BLaER1 (cell line): ENCODE measurements at regions not wholly inside any gene's neighbourhood (a gene's known extent, or its start where the extent isn't known, plus 50 kb on each side); places are given as distances from the start of the nearest gene placed in this dataset.

ENCODE experiments used
- H3K27ac ChIP-seq: shearing (Covaris generic); formaldehyde crosslinking; 2 replicates; pipeline ENCODE4 v1.8.1; 2022
- H3K27me3 ChIP-seq: shearing (Covaris generic); formaldehyde crosslinking; 2 replicates; pipeline ENCODE4 v1.8.1; 2022
- H3K36me3 ChIP-seq: shearing (Covaris generic); formaldehyde crosslinking; 2 replicates; pipeline ENCODE4 v1.8.1; 2022
- H3K4me1 ChIP-seq: shearing (Covaris generic); formaldehyde crosslinking; 2 replicates; pipeline ENCODE4 v1.8.1; 2022
- H3K4me2 ChIP-seq: shearing (Covaris generic); formaldehyde crosslinking; 2 replicates; pipeline ENCODE4 v1.8.1; 2022
- H3K4me3 ChIP-seq: shearing (Covaris generic); formaldehyde crosslinking; 2 replicates; pipeline ENCODE4 v1.8.1; 2022
- H3K9ac ChIP-seq: shearing (Covaris generic); formaldehyde crosslinking; 2 replicates; pipeline ENCODE4 v1.8.1; 2022
- H3K9me3 ChIP-seq: shearing (Covaris generic); formaldehyde crosslinking; 2 replicates; pipeline ENCODE4 v1.8.1; 2022
- H4K20me1 ChIP-seq: shearing (Covaris generic); formaldehyde crosslinking; 2 replicates; pipeline ENCODE4 v1.8.1; 2022
- Cebpa-rat ChIP-seq: shearing (Covaris generic); IDR thresholded peaks from 2 replicates; pipeline ENCODE4 v1.8.1; 2022

DNA sequence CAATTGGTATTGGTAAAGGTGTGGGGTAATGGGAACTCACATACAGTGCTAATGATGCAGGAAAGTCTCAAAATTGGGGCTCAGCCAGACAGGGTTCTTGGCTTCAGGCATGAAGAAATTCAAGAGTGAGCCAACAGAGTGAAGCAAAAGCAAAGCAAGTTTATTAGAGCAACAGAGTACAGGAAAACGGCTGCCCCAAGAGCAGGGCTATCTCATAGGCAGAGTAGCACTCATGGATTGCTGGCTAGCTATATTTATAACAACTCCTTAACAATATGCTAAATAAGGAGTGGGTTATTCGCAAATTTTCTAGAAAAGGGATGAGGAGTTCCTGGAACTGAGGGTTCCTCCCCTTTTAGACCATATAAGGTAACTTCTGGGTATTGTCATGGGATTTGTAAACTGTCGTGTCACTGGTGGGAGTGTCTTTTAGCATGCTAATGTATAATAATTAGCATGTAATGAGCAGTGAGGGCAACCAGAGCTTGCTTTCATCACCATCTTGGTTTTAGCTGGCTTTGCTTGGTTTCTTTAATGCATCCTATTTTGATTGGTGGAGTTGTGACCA, 233.8 kb upstream of the NOL4 start:
- Histone ChIP-seq H3K27ac (no peak overlapping the region), H3K9ac (no peak overlapping the region), H3K4me2 (no peak overlapping the region), H3K36me3 (no peaks in the 10 kb centered on the region), H3K4me3 (no peak overlapping the region), H3K4me1 (no peaks in the 10 kb centered on the region), H4K20me1 (no peaks in the 10 kb centered on the region), H3K9me3 (peaks cover 4% of the 10 kb centered on the region; the same call in 1 of the 2 replicates), H3K27me3 (no peaks in the 10 kb centered on the region)
- TF ChIP-seq Cebpa-rat, result no peak

DNA sequence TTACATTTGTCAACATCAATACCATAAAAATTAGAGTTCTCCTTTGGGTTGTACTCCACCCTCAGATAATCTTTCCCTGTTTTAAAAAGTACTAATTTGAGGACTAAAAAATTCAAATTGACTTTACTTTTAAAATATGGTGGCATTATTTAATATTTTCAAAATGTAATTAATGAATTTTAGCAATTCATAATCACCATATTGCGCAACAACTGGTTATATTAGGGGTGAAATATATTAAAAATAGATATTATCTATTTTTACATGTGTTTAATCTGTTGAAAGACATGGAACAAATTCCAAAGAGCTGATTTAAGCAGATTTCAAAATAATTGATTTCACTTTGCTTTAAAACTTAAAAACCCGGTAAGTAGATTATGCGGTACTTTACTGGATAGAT, 236.6 kb upstream of the NOL4 start:
- Histone ChIP-seq H3K27me3 (no peaks in the 10 kb centered on the region), H3K4me3 (no peak overlapping the region), H4K20me1 (no peaks in the 10 kb centered on the region), H3K4me1 (no peaks in the 10 kb centered on the region), H3K9ac (no peak overlapping the region), H3K9me3 (peaks cover 4% of the 10 kb centered on the region; the same call in 1 of the 2 replicates), H3K27ac (no peak overlapping the region), H3K4me2 (no peak overlapping the region), H3K36me3 (no peaks in the 10 kb centered on the region)
- TF ChIP-seq Cebpa-rat, result no peak; the same call in 1 of the 2 replicates

DNA sequence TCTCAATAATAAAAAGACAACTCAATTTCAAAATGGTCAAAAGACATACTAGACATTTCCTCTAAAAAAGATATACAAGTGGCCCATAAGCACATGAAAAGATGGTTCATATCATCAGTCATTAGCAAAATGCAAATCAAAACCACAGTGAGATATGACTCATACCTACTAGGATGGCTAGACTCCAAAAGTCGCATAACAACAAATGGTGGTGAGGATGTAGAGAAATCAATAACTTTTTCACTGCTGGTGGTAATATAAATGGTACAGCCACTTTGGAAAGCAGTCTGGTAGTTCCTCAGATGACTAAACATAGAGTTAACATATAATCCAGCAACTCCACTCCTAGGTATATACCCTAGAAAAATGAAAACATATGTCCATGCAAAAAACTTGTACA, 242.3 kb upstream of the NOL4 start:
- Histone ChIP-seq H4K20me1 (no peaks in the 10 kb centered on the region), H3K36me3 (no peaks in the 10 kb centered on the region), H3K9ac (no peak overlapping the region), H3K27ac (no peak overlapping the region), H3K9me3 (no peaks in the 10 kb centered on the region), H3K4me3 (no peak overlapping the region), H3K4me1 (no peaks in the 10 kb centered on the region), H3K4me2 (no peak overlapping the region), H3K27me3 (no peaks in the 10 kb centered on the region)
- TF ChIP-seq Cebpa-rat, result no peak

DNA sequence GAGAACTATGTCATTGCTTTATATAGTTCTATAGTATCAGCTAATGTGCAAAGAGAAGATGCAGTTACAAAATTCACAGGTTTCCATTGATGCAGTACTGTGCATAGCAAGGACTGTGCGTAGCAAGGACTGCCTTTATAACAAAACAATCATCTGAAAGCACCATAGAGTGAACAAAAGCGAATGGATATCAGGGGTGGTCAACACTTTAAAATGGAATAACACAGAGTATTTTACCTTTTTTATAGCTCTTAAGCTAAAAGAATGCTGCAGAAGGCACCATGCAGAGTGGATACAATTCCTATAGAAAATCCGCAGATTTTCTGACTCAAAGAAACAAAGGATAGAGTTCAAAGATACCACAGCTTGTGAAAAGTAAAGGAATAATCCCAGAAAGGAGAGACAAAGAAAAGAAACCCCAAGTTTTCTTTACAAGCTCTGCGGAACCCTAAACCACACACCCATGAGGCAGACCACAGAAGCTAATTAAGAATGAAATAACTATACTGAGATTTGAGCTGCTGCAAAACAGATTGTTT, 229.9 kb upstream of the DTNA start:
- Histone ChIP-seq H3K27me3 (no peaks in the 10 kb centered on the region), H3K4me1 (no peaks in the 10 kb centered on the region), H3K4me2 (no peak overlapping the region), H3K9me3 (no peaks in the 10 kb centered on the region), H3K27ac (no peak overlapping the region), H3K4me3 (no peak overlapping the region), H4K20me1 (no peaks in the 10 kb centered on the region), H3K36me3 (no peaks in the 10 kb centered on the region), H3K9ac (no peak overlapping the region)
- no peak for TF ChIP-seq Cebpa-rat

DNA sequence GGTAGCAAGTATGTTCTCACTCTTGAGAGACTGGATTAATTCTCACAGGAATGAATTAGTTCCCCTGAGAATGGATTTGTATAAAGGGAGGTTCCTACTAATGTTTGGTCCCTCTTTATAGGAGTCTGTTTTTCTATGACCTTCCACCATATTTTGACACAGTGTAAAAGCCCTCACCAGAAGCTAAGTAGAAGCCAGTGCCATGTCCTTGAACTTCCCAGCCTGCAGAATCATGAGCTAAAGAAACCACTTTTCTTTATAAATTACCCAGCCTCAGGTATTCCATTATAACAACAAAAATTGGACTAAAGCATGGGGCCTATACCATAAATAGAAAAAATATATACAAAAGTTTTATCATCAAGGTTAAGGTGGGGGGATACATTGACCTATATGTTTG, 227.9 kb upstream of the DTNA start:
- no peaks in the 10 kb centered on the region for H3K9me3 ChIP-seq
- no peaks in the 10 kb centered on the region for H3K36me3 ChIP-seq
- H3K4me1 ChIP-seq, result no peaks in the 10 kb centered on the region
- no peak for TF ChIP-seq Cebpa-rat
- no peaks in the 10 kb centered on the region for H3K27me3 ChIP-seq
- no peaks in the 10 kb centered on the region for H4K20me1 ChIP-seq
- H3K27ac ChIP-seq, result no peak overlapping the region
- H3K4me3 ChIP-seq, result no peak overlapping the region
- H3K4me2 ChIP-seq, result no peak overlapping the region
- no peak overlapping the region for H3K9ac ChIP-seq

DNA sequence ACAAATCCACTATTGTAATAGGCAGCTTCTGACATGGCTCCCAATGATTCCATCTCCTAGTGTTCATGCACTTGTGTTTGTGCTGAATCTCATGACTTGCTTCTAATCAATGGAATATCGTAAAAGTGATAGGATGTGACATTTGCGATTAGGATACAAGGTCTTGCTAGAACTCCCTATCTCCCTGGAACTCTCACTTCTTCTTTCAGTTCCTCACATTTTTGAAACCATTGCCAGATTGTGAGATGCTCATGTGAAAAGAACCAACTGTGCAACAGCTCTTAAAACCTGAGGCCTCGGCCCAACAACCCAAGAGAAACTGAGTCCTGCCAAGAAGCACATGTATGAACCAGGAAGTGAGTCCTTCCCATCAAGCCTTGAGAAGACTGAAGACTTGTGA, 226.9 kb upstream of the DTNA start:
- Histone ChIP-seq H4K20me1 (no peaks in the 10 kb centered on the region), H3K9me3 (no peaks in the 10 kb centered on the region), H3K4me2 (no peak overlapping the region), H3K9ac (no peak overlapping the region), H3K4me1 (no peaks in the 10 kb centered on the region), H3K27ac (no peak overlapping the region), H3K27me3 (no peaks in the 10 kb centered on the region), H3K4me3 (no peak overlapping the region), H3K36me3 (no peaks in the 10 kb centered on the region)
- no peak for TF ChIP-seq Cebpa-rat

DNA sequence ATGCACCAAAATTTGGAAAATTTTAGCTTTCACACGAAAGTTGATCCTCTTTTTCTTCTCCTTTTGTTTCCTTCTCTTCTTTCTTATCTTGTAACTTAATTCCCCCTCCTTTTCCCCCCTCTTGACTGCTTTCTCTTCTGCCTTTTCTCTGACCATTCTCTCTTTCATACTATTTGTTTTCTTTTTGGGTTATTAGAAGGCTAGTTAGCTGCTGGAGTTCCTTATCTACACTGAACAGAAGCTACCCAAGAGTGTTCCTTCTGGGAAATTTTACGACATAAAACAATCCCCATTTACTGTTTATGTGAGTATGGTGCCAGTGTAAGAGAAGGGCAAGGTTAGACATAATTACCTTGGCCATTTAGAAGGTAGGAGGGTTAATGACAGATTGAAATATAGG, 218.4 kb upstream of the DTNA start:
- H3K4me3 ChIP-seq, result no peak overlapping the region
- no peaks in the 10 kb centered on the region for H4K20me1 ChIP-seq
- TF ChIP-seq Cebpa-rat, result no peak
- no peak overlapping the region for H3K27ac ChIP-seq
- H3K4me1 ChIP-seq, result peaks cover 4% of the 10 kb centered on the region; the same call in 1 of the 2 replicates
- no peak overlapping the region for H3K4me2 ChIP-seq
- no peaks in the 10 kb centered on the region for H3K36me3 ChIP-seq
- peaks cover 7% of the 10 kb centered on the region for H3K9me3 ChIP-seq
- H3K27me3 ChIP-seq, result peaks cover 5% of the 10 kb centered on the region; the same call in 1 of the 2 replicates
- no peak overlapping the region for H3K9ac ChIP-seq

DNA sequence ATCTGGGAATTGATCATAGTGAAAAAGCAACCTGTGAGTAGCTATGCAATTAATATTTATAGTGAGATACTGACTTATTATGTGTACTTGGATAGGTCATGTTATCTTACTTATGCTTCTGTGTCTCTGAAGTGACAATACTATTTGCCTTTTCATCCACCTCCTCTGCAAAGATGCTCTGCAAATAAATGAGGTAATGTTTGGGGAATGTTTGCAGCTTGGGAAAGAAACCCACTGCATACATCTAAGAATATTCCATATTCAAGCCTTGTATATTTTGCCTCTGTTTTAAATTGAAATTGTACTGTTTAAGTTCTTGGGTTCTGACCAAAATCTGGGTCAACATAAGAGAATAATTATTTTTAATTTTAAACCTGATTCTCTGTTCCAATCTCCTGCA, 217.4 kb upstream of the DTNA start:
- H3K9ac ChIP-seq, result no peak overlapping the region
- peak overlapping the region; percentile 64 for H3K4me3 ChIP-seq
- H3K9me3 ChIP-seq, result peaks cover 7% of the 10 kb centered on the region
- no peak overlapping the region for H3K27ac ChIP-seq
- H3K36me3 ChIP-seq, result no peaks in the 10 kb centered on the region
- H3K27me3 ChIP-seq, result peaks cover 5% of the 10 kb centered on the region; the same call in 1 of the 2 replicates
- H3K4me1 ChIP-seq, result peaks cover 4% of the 10 kb centered on the region; the same call in 1 of the 2 replicates
- peak overlapping the region; percentile 63 for H3K4me2 ChIP-seq
- TF ChIP-seq Cebpa-rat, result no peak
- no peaks in the 10 kb centered on the region for H4K20me1 ChIP-seq

DNA sequence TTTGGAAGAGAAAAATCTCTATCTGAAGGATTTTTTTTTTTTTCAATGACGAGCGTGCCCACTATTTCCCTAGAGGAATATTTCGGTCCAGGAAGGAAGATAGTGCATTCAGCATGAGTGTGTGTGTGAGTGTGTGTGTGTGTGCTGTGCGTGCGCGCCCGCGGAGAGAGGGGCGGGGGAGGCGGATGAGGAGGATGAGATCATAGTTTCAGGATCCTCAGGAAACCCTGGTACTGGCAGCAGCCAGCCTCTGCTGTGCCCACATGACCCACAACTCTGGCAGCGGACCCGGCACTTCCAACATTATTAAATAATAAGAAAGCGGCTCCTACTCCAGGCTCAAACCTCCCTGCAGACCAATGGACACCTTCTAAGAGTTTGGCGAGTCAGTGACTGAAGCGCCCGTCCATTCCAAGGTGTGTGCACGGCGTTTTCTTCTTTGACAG, 217.0 kb upstream of the DTNA start:
- H3K9ac ChIP-seq, result no peak overlapping the region
- H3K27ac ChIP-seq, result no peak overlapping the region
- H3K36me3 ChIP-seq, result no peaks in the 10 kb centered on the region
- H3K4me1 ChIP-seq, result peaks cover 4% of the 10 kb centered on the region; the same call in 1 of the 2 replicates
- H4K20me1 ChIP-seq, result no peaks in the 10 kb centered on the region
- peak overlapping the region; percentile 64 for H3K4me3 ChIP-seq
- TF ChIP-seq Cebpa-rat, result no peak
- peak overlapping the region; percentile 63 for H3K4me2 ChIP-seq
- peaks cover 5% of the 10 kb centered on the region; the same call in 1 of the 2 replicates for H3K27me3 ChIP-seq
- H3K9me3 ChIP-seq, result peaks cover 7% of the 10 kb centered on the region

DNA sequence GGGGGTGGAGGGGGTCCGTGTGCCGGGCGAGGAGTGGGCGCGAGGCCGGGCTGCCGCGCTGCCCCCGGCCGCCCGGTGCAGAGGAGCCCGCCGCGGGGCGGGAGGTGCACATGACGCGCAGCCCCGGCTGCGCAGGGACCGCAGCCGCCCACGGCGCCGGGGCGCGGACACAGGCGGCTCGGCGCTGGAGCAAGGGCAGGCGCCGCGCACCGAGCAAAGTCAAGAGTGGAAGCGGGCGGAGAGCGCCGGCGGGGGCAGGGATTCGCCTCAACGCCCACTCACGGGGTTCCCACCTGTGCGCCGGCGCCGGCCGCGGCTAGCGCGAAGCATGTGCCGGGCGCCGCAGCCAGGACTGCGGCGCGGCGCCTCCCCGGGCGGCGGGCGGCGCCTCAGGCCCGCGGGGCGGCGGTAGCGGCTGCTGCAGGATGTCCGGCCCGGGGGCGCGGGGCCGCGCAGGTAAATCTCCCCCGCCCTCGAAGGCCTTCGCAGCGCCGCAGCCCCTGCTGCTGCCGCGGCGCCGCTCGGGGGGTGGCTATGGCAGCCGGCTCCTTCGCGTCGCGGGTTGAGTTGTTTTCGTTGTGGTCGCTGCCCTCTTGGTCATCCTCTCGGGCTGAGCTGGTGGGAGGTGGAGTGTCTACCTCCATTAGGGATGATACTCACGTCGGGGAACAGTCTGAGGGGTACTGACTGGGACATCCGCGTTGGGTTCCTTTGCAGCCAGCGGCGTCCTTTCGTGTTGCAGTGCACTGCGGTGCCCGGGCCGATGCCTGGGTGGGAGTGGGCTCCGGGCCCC, 216.3 kb upstream of the DTNA start:
- no peak overlapping the region for H3K27ac ChIP-seq
- H3K4me1 ChIP-seq, result peaks cover 4% of the 10 kb centered on the region; the same call in 1 of the 2 replicates
- no peaks in the 10 kb centered on the region for H4K20me1 ChIP-seq
- TF ChIP-seq Cebpa-rat, result no peak
- peak overlapping the region; percentile 63 for H3K4me2 ChIP-seq
- peaks cover 5% of the 10 kb centered on the region; the same call in 1 of the 2 replicates for H3K27me3 ChIP-seq
- H3K9me3 ChIP-seq, result peaks cover 7% of the 10 kb centered on the region
- no peak overlapping the region for H3K9ac ChIP-seq
- H3K4me3 ChIP-seq, result peak overlapping the region; percentile 64
- no peaks in the 10 kb centered on the region for H3K36me3 ChIP-seq
